ENCODE measurements at regions not wholly inside any gene's neighbourhood (a gene's known extent, or its start where the extent isn't known, plus 50 kb on each side); places are given as distances from the start of the nearest gene placed in this dataset.

DNA sequence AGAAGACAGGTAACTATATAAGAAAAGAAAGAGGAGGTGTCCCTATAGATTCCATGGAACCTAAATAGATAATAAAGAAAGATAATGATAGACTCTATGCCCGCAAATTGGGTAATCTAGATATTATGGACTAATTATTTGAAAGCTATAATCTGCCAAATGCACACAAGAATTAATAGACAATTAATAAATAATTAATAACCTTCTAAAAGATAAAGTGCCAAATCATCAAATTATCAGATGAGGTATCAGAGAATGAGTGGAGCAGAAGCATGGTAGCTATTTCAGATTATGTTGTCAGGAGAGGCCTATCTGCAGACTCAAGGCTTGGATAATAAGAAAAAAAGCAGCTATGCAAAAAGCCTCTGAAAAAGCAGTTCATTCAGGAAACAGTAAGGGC is 1120.8 kb downstream of the PLA2G4A start:
- TF ChIP-seq, protein P1, sequence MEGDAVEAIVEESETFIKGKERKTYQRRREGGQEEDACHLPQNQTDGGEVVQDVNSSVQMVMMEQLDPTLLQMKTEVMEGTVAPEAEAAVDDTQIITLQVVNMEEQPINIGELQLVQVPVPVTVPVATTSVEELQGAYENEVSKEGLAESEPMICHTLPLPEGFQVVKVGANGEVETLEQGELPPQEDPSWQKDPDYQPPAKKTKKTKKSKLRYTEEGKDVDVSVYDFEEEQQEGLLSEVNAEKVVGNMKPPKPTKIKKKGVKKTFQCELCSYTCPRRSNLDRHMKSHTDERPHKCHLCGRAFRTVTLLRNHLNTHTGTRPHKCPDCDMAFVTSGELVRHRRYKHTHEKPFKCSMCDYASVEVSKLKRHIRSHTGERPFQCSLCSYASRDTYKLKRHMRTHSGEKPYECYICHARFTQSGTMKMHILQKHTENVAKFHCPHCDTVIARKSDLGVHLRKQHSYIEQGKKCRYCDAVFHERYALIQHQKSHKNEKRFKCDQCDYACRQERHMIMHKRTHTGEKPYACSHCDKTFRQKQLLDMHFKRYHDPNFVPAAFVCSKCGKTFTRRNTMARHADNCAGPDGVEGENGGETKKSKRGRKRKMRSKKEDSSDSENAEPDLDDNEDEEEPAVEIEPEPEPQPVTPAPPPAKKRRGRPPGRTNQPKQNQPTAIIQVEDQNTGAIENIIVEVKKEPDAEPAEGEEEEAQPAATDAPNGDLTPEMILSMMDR (conservative IDR thresholded peaks at IDR 0.05; ENCODE audit: low read length), result no peak
- TF ChIP-seq EZH2phosphoT487 (IDR thresholded peaks at IDR 0.05; ENCODE audit: borderline replicate concordance, low read depth, low read length), result no peak

Measured in OCI-LY7 (cell line).